ENCODE measurements at regions not wholly inside any gene's neighbourhood (a gene's known extent, or its start where the extent isn't known, plus 50 kb on each side); places are given as distances from the start of the nearest gene placed in this dataset.

GRCh38 chr1:172717722-172718465 lies 59.0 kb downstream of the FASLG start:
- DNase-seq (ENCODE audit: low read depth) = no peak
- TF ChIP-seq, protein P1, sequence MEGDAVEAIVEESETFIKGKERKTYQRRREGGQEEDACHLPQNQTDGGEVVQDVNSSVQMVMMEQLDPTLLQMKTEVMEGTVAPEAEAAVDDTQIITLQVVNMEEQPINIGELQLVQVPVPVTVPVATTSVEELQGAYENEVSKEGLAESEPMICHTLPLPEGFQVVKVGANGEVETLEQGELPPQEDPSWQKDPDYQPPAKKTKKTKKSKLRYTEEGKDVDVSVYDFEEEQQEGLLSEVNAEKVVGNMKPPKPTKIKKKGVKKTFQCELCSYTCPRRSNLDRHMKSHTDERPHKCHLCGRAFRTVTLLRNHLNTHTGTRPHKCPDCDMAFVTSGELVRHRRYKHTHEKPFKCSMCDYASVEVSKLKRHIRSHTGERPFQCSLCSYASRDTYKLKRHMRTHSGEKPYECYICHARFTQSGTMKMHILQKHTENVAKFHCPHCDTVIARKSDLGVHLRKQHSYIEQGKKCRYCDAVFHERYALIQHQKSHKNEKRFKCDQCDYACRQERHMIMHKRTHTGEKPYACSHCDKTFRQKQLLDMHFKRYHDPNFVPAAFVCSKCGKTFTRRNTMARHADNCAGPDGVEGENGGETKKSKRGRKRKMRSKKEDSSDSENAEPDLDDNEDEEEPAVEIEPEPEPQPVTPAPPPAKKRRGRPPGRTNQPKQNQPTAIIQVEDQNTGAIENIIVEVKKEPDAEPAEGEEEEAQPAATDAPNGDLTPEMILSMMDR (conservative IDR thresholded peaks at IDR 0.05; ENCODE audit: low read depth, low read length) = no peak
- no peak overlapping the region for H3K4me3 ChIP-seq (ENCODE audit: low read length)

DNA sequence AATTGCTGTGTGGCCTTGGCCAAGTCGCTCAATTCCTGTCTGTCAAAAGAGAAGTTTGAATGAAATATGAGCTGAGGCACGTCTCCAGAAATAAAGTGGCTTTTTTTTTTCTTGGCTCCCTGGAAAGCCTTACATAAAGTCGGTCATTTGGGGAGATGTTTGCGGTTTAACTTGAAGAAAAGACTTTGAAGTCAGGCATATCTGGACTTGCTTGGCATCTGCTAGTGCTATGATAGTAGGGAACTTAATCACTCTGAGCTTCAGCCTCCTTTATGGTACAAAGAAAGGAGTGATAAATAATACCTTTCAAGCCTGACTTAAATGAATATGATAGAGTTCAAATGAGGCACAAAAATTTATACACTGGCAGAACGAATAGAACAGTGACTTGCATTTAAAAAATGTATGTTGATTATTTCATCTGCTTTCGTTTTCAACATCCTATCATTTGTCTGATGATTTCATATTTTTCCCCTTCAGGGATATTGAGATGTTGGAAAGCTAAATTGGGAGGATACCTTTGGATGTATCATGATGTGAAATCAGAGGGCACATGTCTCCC lies 60.2 kb downstream of the FASLG start:
- no peak for DNase-seq (ENCODE audit: low read depth)
- H3K4me3 ChIP-seq (ENCODE audit: low read length) = no peak overlapping the region
- TF ChIP-seq, protein P1 (conservative IDR thresholded peaks at IDR 0.05; ENCODE audit: low read depth, low read length) = no peak

DNA sequence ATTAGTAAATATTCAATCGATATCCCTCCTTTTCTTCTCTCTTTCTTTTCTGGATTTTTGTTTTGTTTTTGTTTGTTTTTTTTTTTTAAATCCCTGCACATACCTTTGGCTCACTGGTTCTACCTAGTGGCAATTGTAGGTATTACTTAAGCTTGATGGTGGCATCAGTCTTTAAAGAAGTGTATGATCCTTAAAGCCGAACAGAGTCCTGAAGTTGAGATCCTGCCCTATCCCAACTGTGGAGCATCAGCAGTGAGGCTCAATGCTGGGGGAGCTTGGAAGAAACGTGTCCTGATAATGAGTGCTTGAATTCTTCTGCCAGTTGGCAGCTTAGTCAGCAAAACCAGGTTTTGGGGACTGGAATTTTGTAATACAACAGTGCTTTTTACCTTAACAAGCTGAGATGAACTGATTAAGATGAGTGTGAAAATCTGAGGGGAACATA lies 60.8 kb downstream of the FASLG start:
- no peak for DNase-seq (ENCODE audit: low read depth)
- TF ChIP-seq, protein P1 (conservative IDR thresholded peaks at IDR 0.05; ENCODE audit: low read depth, low read length) = peak; percentile 77
- H3K4me3 ChIP-seq (ENCODE audit: low read length) = no peak overlapping the region

GRCh38 chr1:172720339-172720738 lies 61.4 kb downstream of the FASLG start:
- no peak overlapping the region for H3K4me3 ChIP-seq (ENCODE audit: low read length)
- no peak for DNase-seq (ENCODE audit: low read depth)
- TF ChIP-seq, protein P1 (conservative IDR thresholded peaks at IDR 0.05; ENCODE audit: low read depth, low read length) = no peak

DNA sequence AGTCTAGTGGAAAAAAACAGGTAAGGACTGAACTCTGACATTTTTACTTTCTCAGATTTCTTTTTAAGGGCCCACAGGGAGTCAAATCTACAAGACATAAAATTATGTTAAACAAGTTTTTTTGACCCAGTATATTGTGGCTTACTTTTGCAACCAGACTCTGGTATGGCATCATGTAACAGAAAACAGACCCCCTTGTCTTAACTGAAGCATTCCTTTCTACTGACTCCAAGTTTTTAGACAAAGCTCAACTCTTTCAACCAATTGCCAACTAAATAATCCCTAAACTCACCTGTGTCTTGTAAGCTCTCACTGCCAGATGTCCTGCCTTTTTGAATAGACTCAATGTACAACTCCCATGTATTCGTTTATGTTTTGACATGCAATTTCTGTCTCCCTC lies 64.3 kb downstream of the FASLG start:
- no peak for DNase-seq (ENCODE audit: low read depth)
- no peak overlapping the region for H3K4me3 ChIP-seq (ENCODE audit: low read length)
- TF ChIP-seq, protein P1 (conservative IDR thresholded peaks at IDR 0.05; ENCODE audit: low read depth, low read length) = no peak

DNA sequence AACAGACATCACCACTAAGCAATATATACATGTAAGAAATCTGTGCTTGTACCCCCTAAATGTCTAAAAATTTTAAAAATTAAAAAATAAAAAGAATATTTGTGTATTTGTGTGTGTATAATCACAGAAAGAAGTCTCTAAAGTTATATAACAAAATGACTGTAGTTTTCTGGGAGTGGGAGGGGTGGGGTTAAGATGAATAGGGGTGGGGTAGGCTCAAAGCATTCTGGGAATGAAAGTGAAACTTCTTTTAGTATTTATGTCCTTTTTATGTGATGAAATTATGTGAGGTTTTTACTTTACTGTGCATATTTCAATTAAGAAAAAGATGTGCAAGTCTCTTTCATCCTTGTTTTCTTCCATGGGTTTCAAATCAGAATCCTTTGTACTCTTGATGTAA lies 65.3 kb downstream of the FASLG start:
- no peak for DNase-seq (ENCODE audit: low read depth)
- TF ChIP-seq, protein P1 (conservative IDR thresholded peaks at IDR 0.05; ENCODE audit: low read depth, low read length) = no peak

More for the DNA sequence above, 65.3 kb downstream of the FASLG start:
- no peak overlapping the region for H3K4me3 ChIP-seq (ENCODE audit: low read length)

All from retinal pigment epithelial cell (primary cell).